NK-92 treated with Interleukin-12 subunit alpha and Interleukin-12 subunit beta, amount 100 ng/mL, for 24 hours (cell line): ENCODE measurements at regions not wholly inside any gene's neighbourhood (a gene's known extent, or its start where the extent isn't known, plus 50 kb on each side); places are given as distances from the start of the nearest gene placed in this dataset.

ENCODE experiments used
- DNase-seq: peaks from one replicate; lab custom pipeline; 2025; lab: John Stamatoyannopoulos, UW

DNA sequence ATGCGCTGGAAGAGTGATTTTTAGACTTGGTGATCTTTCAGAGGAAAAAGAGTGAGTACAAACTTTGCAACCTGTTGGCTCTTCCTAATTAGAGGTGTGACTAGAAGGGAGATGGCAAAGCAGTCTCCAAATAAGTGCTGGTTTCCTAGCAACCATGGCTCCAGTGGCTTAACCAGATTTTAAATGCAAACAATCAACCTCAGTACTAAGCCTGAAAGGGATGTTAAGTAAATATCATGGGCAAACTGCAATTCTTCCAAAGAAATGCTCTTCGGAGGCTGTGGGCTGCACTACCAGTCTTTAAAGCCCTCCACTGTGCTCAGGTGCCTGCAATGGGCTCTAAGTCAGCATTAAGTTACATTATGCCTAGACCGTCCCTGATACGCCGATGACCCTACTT, 678.1 kb upstream of the CCDC54 start:
- no peak for DNase-seq

GRCh38 chr3:106700981-106701380, 676.3 kb upstream of the CCDC54 start:
- no peak for DNase-seq

DNA sequence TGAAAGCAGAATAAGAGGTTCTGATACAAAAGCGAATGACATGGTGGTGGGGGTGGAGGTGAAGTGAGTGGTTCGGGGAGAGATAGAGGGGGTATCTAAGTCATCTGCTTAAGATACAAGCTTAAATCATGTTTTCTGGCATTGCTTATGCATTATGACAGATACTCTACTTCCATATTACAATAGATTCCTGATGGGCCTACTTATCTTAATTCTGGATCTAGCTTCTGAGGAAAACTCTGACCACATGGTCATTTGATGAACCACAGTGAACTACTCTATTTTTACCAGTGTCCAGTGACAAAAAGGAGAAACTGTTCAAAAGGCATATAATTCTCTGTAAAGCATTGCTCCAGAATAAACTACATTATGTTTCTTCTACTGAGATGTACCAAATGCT, 673.7 kb upstream of the CCDC54 start:
- DNase-seq = no peak

GRCh38 chr3:106707347-106707746, 669.9 kb upstream of the CCDC54 start:
- DNase-seq = no peak

DNA sequence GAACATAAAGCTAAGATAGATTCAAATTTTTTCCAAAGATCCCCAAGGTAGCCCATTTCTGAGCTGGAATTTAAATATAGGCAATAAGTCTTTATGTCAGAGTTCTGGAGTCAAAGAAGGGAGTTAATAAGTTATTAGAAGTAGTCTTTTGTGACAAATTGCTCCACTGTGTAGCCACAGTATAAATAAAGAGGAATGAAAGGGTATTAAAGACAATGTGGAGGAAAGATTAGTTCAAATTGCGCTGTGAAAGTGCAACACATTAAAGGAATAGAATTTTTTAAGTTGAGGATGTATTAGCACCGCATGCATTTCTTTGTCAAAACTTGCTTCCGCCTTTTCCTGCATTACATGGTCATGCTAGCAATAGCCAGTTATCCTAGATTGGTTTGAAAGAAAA, 666.6 kb upstream of the CCDC54 start:
- no peak for DNase-seq

- no peak for DNase-seq
Measured at GRCh38 chr3:106711650-106712049, 665.6 kb upstream of the CCDC54 start.

GRCh38 chr3:106714400-106714799, 662.8 kb upstream of the CCDC54 start:
- no peak for DNase-seq

DNA sequence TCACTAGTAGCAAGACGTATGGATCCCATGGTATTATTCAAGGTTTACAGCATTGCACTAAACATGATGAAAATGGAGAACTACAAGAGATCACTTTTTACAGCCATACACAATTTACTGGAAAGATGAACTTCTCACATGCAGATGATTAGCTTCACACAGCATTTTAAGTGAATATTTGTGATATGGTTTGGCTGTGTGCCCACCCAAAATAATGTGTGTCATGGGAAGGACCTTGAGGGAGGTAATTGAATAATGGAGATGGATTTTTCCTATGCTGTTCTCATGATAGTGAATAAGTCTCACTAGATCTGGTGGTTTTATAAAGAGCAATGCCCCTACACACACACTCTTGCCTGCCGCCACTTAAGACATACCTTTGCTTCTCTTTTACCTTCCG, 662.0 kb upstream of the CCDC54 start:
- no peak for DNase-seq

DNA sequence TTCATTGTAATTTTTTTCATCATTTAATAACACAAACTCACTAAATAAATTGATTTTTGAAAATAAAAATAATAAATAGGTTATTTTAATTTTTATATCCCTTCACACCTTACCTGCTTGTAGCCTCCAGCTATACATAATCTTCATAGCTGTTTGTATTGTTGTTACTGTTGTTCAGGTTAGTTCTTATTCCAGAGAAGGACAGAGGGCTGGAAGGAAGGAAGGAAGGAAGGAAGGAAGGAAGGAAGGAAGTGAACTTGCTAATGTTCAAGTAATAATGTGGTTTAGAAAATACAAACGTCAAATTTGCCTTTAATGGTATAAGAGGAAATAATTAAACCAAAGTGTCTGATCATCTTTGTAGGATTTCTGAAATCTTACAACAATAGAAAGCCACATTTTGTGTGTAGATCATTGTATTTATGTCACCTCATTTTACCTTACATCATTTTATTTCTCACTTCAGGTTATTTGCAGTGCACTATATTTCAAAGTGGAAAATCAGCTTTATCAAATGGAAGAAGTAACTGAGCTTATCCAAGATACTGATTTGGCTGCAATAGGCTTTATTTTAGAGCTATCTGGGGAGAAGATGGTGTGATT, 660.0 kb upstream of the CCDC54 start:
- DNase-seq = no peak

DNA sequence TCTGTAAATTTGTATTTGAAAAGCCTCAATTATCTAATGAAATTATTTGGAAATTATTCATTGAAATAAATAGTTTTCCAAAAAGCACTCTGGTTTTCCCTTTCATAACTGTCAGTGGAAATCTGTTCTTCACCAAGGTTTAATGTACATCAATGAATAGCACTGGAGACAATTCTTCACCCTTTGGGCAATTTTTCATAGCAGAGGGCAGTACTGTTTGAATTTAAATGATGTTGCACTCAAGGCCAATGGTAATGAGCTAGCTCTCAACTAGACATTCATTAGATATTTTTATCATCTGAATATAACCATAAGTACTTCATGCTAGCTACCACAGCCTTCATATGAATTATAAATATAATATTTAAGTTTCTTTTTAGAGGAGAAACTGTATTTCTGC, 658.2 kb upstream of the CCDC54 start:
- no peak for DNase-seq

DNA sequence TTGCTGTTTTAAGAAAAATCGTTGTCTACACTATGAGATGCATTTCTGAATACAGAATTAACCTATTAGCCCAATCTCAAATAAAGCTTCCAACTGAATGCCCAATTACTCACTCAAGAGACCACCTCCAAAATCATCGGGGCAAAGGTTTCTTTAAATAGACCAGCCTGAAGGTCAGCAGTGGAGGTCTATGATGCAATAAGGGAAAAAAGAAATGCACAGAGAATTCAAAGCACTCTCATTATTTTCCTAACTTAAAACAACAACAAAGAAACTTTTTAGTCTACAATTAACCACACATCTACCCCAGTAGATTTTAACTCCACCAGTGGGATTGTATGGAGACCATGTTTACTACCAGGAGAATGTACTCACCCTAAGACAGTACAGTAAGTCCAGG, 657.7 kb upstream of the CCDC54 start:
- DNase-seq = no peak

DNA sequence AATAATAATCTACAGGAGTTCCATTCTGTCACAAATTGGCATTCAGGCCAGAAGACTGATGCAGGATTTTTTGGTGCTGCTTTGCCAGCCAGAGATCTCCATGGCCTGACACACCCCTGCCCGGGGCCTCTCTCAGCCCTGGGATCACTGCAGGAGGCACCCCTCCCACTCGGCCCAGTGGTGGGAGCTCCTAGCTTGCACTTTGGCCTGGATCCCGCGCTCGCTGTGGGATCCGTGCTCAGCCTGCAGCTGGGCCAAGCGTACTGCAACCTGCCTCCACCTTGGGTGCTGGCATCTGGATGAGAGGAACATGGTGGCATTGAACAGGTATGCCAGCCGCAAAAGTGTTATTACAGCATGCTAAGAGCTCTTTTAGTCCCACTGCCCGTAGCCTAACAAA, 656.7 kb upstream of the CCDC54 start:
- DNase-seq = no peak

GRCh38 chr3:106725566-106725965, 651.7 kb upstream of the CCDC54 start:
- no peak for DNase-seq

DNA sequence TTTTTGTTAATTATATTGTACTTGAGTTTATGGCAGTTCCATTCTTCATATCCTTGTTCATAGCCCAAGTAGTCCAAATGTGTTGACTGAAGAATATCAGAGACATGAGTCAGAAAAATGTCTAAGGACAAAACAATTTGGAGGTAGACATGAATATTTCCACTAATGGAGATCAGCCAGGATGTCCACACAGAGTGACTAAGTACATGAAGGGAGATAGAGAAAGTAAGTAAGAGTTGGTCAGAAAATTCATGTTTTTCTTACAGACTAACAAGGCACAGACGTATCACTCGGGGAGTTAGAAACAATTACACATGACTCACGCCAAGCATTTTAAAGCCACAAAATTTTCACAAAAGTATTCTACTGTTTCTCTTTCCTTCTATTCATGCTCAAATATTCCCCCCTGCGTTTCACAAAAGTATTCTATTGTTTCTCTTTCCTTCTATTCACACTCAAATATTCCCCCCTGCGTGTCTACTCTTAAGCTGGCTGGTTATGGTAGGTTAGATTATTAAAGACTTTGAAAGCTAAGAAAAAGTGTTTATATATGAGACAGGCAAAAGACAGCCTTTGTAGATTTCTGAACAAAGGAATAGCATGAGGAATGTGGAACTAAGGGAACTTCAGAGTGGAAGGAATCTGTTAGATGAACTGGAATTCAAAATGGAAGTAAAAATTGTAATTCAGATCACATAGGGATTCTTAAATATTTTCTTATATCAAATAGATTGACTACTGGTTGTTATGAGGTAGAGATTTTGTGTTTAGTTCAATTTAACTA, 648.7 kb upstream of the CCDC54 start:
- no peak for DNase-seq

DNA sequence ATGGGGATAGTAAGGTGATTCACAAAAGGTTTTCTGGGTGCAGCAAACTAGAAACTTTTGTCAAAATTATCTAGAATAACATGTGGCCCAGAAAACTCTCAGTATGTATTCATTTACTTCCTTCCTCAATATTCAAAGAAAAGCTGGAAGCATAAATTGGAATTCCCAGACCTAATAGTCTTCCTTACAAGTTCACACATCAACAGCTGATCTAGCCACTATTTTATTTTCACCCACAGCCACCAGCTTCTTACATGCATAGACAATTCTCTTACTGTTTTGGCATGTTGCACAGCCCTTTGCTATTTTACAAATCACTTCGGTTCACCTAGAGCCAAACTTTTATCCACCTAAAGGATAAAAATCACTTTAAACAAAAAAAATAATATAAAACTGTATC, 647.8 kb upstream of the CCDC54 start:
- no peak for DNase-seq

GRCh38 chr3:106731230-106731629, 646.0 kb upstream of the CCDC54 start:
- no peak for DNase-seq

DNA sequence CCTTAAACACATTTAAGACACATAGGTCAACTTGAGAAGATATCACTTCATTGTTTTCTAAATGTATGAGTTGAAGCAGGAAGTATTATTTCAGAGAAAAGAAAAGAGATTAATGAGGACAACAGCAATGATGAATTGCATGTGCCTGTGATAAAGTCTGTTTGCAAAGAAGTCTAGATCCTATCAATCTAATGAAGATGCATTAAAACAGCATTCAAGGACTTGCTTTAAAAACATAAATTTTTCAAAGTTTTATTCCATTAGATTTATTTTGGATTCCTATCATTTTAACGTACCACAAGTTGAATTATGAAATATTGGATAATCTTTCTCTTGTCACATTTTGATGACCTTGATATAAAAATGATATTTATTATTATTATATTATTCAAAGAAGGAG, 642.5 kb upstream of the CCDC54 start:
- no peak for DNase-seq

- DNase-seq = no peak
Measured at GRCh38 chr3:106737265-106737664, 640.0 kb upstream of the CCDC54 start.

DNA sequence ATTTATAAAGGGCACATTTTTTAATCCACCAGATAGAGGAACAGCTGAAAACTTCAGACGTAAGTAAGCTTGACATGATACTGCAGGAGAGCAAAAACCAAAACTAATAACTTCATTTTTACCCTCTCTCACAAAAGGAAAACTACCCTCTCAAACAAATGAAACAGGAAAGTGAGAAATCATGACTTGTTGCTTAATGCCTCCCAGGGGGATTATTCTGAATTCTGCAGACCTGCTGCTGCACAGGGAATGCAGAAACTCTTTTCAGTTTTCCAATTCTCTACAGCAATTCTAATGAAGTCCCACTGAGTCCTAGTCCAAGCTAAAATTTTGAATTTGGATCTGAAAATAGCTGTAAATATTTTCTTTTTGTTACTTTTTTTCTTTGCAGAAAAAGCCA, 637.1 kb upstream of the CCDC54 start:
- DNase-seq = no peak

DNA sequence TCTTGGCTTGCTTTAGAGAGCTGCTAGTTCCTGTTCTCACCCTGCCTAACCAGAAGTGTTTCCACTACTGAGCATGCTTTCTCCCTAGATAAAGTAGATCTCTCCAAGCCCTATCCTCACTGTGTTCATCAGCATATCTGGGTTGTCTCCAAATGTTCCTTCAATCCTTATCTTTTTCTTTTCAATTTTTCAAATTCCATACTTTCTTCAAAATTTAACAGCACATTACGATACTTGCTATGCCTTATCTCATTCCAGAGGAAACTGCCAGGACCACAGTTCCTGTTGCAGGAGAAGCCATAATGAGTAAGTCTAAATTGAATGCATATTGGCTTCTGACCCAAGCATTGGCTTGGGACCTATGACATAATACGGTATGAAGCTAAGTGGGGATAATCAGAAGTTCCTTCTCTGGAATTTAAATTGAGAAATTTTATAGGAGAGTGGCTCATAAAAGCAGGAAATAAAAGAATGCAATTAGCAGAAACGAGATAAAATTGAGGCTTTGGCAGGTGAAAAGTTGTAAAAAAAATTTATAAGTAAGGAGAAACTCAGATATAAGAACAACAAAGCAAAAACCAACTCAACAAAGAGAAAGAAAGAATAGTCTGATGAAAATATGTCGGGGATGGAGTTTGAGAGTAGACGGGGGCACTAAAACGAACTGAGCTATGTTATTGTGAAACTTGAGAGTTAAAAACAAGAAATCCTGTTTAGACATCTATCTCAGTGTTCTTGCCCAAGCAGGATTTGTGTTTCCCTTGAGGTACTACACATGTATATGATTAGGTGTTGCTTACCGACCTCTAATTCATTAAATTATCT, 631.7 kb upstream of the CCDC54 start:
- DNase-seq = no peak

DNA sequence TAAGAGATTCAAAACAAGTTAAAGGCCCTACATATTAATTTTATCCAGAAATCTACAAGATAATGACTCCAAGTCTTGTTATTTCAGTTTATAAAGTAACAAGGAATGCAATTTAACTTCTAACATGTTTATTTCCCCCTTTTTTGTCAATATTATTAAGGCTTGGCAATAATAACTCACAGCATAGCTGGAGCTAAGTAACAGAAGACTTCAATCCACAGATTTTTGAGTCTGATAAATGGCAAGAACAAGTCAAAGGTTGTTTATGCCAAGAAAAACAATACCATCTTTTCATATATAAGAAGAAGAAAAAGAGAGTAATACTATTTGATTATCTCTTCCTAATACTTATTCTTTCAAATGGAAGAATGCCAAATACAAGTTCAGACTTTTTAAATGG, 631.0 kb upstream of the CCDC54 start:
- no peak for DNase-seq

DNA sequence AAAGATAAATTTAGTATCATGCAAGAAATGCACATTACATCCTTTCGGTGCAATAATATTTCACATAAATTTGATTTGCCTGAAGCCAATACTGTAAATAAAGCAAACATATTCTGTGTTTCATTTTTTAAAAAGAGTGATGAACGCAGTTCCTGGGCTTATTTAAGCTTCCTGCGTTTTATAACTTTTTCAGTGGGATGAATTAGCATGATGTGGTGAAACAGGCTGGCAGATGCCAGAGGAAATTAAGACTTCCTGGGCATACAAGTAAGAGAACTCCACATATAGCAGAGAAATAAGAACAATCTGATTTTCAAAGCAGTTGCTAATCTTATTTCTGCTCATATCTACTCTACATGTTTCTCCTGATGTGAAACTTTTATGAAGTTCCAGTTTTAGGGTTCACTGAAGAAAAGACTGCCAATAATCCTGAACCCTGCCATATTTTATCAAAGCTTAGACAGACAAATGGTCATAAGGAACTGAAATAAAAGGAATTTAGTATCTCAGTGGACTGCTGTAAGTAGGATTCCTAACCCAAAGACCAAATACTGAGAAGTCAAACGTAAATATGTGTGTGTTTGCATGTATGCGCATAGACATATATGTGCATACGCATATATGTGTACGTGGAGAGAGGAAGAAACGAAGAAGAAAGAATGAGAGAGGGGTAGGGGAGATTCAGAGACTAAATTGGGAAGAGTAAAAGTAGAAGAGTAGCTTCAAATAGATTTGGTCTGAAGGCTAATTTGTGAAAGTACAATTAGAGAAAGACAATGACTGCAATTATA, 628.6 kb upstream of the CCDC54 start:
- DNase-seq = no peak
